SKM-1 (cell line): ENCODE measurements at regions not wholly inside any gene's neighbourhood (a gene's known extent, or its start where the extent isn't known, plus 50 kb on each side); places are given as distances from the start of the nearest gene placed in this dataset.
"Not testable (repeated sequence)": the region's sequence is repeated elsewhere in the genome, so short reads cannot be mapped to it uniquely, and the experiment has no call there.

Experiments used
- DNase-seq: peaks from one replicate; lab custom pipeline; 2025; ENCODE audit not compliant: unreplicated experiment; lab: John Stamatoyannopoulos, UW

GRCh38 chr6:140318408-140318807 lies 944.0 kb upstream of the CITED2 start:
- no peak for DNase-seq

GRCh38 chr6:140317950-140318349 lies 943.5 kb upstream of the CITED2 start:
- DNase-seq = no peak

GRCh38 chr6:140316966-140317365 lies 942.5 kb upstream of the CITED2 start:
- DNase-seq = no peak

- DNase-seq = no peak
Observed at GRCh38 chr6:140314682-140315081, 940.2 kb upstream of the CITED2 start.

GRCh38 chr6:140311146-140311545 lies 936.7 kb upstream of the CITED2 start:
- DNase-seq = no peak

- DNase-seq = no peak
Observed at GRCh38 chr6:140303218-140303949, 928.9 kb upstream of the CITED2 start.

GRCh38 chr6:140300331-140300730 lies 925.9 kb upstream of the CITED2 start:
- DNase-seq = no peak

GRCh38 chr6:140289186-140289585 lies 914.7 kb upstream of the CITED2 start:
- no peak for DNase-seq

GRCh38 chr6:140285998-140286690 lies 911.7 kb upstream of the CITED2 start:
- no peak for DNase-seq

GRCh38 chr6:140285471-140285870 lies 911.0 kb upstream of the CITED2 start:
- DNase-seq = no peak

GRCh38 chr6:140284871-140285270 lies 910.4 kb upstream of the CITED2 start:
- DNase-seq = no peak

GRCh38 chr6:140283197-140283596 lies 908.7 kb upstream of the CITED2 start:
- DNase-seq = no peak

GRCh38 chr6:140281767-140282166 lies 907.3 kb upstream of the CITED2 start:
- no peak for DNase-seq

GRCh38 chr6:140281236-140281635 lies 906.8 kb upstream of the CITED2 start:
- no peak for DNase-seq

- DNase-seq = no peak
Observed at GRCh38 chr6:140276719-140277118, 902.3 kb upstream of the CITED2 start.

GRCh38 chr6:140276133-140276532 lies 901.7 kb upstream of the CITED2 start:
- no peak for DNase-seq

GRCh38 chr6:140275725-140276124 lies 901.3 kb upstream of the CITED2 start:
- DNase-seq = no peak

GRCh38 chr6:140274548-140274947 lies 900.1 kb upstream of the CITED2 start:
- DNase-seq = no peak

- DNase-seq = no peak
Observed at GRCh38 chr6:140271759-140272377, 897.4 kb upstream of the CITED2 start.

GRCh38 chr6:140269591-140270165 lies 895.2 kb upstream of the CITED2 start:
- DNase-seq = no peak

- DNase-seq = no peak
Observed at GRCh38 chr6:140264431-140264830, 890.0 kb upstream of the CITED2 start.

GRCh38 chr6:140258302-140258701 lies 883.9 kb upstream of the CITED2 start:
- not testable (repeated sequence) for DNase-seq
